GM18508 (cell line): ENCODE measurements at regions not wholly inside any gene's neighbourhood (a gene's known extent, or its start where the extent isn't known, plus 50 kb on each side); places are given as distances from the start of the nearest gene placed in this dataset.
"Not testable (repeated sequence)": the region's sequence is repeated elsewhere in the genome, so short reads cannot be mapped to it uniquely, and the experiment has no call there.

Experiments
- ATAC-seq: cut with Tn5 transposase; IDR thresholded peaks from one replicate; pipeline ENCODE4 v1.9.1; 2021; ENCODE audit warnings: moderate number of reproducible peaks; ENCODE audit not compliant: insufficient read depth, unreplicated experiment

DNA sequence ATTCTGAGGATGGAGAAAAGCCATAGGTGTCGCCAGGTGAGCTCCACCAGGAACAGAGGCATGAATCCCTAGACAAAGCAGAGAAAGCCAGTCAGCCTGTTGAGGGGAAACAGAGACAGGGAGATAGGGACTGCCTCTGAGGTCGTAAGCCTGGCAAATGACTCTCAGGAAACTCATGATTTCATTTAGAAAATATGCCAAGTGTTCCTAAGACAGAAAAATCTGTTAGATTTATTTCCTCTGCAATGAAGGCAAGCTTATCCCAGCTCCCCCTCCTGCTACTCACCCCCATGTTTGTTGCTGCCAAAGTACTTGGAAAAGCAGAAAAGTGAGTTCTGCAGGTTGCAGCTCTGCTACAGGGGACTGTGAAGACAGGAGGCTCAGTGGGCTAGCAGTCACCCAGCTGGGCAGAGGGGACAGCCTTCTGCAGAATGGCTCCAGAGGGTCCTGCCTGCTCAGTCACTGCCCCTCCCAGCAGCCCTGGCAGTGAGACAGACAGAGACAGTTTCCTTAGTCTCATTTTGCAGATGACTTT, 184.3 kb downstream of the ADRA2A start:
- ATAC-seq: no peak

DNA sequence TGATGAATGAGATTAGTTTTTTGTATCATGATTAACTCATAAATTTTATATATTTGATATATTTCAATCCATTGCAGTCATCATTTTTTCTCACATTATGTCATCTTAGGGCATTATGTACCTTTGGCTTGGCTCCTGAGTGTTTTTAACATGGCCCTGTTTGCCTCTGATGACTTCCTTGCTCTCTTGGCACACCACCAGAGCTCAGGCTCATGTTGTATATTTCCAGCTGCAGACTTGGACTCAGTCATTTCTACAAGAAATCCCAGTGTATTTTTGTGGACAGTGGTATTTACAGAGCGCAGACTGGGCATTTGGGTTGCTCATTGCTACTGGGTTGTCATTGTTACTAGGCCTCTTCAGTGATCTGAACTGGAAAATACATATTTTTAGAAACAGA, 188.5 kb downstream of the ADRA2A start:
- ATAC-seq: no peak

DNA sequence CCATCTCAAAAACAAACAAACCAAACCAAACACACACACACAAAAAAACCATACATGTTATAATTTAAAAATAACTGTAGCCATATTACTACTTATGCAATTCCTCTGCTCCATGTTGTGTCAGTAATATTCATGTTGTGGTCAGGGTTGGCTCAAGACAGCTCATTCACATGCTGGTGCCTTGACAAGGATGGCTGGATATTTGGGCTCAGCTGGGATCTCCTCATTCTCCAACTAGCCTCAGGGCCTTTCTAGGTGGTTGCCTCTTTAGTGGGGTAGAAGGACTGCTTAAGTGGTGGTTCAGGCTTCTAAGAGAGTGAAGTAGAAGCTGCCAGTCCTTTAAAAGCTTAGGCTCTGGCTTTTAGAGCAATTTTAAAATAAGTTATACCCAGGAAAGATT, 189.3 kb downstream of the ADRA2A start:
- ATAC-seq: no peak

DNA sequence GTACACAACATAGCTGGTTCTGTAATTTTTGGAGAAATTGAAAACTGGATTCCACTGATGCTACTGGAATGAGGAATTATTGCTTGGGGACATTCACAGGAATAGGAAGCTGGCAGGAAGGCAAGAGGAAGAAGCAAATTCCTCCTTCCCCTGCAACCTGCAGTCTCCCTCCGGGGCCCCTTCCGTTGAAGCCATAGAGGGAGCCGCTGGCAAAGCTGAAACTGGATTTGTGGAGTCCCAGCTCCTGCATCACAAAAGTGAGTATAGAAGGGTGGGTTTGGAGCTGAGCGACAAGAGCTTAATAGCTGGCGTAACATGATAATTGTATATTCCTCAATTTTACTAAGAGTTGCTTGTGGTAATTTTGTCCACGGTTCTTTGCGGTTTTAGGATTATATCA, 190.8 kb downstream of the ADRA2A start:
- ATAC-seq: no peak

DNA sequence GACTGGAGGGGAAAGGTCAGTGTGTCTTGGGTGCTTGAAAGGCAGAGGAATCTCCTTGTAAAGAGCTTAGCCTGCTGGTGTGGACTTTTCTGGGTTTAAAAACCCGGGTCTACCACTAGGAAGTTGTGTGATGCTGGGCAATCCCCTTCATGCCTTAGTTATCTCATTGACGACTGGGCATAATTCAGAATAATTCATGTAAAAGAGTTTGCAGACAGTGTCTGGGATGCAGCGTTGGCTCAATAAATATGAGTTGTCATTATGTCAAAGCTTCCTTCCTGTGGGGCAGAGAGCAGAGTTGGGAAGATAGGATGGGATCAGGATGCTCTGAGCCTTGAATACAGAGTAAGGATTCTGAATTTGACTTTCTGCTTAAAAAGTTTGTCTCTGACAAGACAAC, 196.4 kb downstream of the ADRA2A start:
- no peak for ATAC-seq

DNA sequence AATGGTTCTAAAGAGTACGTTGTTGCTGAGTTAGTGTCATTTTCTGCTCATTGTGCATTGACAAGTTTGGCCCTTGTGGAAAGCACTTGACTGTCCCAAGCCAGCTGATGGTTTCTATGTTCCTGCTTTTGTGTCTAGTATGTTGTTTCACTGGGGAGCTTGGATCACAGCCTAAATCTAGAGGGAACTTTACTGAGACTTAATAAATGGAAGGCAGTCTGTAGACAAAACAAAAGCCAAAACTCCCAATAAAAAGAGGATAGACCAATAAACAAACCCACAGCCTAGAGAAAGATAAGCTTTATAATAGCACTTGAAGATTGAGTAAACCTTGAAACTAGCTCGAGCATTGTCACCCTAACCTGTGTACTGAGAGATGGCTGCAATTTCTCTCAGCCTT, 196.8 kb downstream of the ADRA2A start:
- no peak for ATAC-seq

DNA sequence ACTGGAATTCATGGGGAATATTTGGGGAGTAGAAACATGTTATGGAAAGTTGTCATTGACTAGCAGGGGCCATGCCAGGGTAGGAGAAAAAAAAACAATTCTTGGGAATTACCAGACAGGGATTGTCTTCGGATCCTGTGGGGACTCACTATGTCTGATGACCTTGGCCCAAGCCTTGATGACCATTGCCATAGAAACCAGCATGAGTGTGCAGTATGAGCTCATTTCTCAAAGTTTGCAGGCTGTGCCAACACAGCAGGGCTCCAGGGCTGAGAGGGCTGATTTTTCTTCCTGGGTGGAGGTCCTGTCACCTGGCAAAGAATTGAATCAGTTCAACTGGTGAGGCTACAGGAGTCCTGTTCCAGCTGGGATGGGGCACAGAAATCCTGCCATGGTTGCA, 198.3 kb downstream of the ADRA2A start:
- ATAC-seq: no peak

DNA sequence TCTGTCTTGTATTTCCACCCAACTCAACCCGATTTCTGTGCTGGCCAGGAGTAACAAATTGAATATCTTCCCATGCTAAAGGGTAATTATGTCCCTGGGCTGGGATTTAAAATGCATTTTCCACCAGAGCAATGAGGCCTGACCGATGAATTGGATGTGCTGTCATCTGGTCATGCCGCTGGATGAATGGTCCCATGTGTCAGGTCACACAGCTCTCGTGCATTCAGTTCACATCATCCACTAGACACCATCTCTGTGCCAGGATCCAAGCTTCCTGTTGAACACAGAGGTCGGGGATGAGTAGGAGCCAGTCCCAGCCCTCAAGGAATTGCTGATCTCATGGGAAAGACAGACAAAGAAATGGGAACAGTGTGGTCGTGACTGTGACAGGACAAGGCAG, 200.8 kb downstream of the ADRA2A start:
- ATAC-seq: no peak

DNA sequence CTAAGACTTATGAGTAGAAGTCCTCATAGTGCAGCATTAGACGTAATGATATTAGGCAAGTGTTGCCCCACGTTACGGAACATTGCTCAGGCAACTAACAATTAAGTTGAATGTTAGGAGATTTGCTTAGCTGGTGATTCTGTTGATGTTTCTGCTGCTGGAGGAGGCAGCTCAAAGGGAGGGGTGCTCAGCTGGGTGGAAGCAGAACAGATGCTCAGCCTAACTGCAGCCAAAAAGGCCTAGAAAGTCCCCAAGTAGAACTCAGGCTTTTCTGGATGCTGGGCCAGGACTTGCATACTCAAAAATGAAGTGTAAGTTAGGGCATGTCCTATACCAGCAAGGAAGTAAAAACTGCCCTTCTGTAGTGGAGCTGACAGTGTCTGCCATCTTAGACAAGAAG, 201.4 kb downstream of the ADRA2A start:
- ATAC-seq: no peak

DNA sequence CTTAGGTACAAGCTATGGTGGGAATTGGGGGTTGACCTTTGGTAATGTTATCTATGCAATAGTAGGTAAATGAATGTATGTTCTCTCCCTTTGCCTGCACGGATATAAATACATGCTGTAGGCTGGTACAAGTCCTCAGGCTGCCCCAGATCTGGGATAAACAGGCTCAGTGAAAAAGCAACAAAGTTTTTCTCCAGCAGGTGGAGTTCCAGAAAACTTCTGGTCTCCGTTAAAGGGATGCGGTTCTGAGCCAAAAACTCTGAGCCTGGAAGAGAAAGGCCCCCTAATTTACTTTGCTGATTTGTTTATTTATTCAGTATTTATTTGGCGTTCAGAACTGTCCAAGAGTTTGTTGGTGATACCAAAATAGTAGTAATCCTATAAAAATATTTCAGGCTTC, 204.7 kb downstream of the ADRA2A start:
- ATAC-seq: no peak

DNA sequence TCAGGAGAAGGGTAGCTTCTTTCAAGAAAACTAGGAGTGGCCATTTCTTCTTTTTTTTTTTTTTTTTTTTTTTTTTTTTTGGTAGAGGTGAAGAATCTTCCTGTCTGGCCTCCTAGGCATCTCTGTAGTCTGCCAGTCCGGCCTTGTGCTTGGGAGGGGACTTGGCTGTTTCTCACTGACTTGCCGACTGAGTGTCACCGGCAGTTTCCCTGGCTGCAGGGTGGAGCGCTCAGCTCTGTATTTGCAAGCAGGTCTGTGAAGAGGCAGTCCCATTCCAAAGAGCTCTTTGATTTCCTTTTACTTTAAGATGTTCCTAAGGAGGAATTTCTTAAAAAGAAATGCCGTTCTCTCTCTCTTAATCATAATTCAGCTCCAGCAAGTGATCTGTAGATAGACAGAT, 212.6 kb downstream of the ADRA2A start:
- ATAC-seq: no peak

DNA sequence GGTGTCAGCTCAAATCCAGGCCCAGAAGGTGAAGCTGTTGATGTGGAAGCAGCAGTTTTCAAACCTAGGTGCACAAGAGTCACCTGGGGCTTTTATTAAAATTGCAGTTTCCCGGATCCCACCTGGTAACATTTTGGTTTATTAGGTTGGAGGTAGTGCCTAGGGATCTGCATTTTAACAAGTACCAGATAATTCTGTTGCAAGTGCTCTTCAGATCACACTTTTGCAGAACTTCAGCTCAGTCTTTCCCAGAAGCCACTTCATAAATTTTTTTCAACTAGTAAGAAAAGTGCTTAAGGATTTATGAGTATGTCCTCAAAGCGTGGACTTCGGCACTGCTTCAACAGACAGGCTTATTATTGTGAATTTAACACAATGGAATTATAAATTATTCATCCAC, 213.8 kb downstream of the ADRA2A start:
- ATAC-seq: no peak

DNA sequence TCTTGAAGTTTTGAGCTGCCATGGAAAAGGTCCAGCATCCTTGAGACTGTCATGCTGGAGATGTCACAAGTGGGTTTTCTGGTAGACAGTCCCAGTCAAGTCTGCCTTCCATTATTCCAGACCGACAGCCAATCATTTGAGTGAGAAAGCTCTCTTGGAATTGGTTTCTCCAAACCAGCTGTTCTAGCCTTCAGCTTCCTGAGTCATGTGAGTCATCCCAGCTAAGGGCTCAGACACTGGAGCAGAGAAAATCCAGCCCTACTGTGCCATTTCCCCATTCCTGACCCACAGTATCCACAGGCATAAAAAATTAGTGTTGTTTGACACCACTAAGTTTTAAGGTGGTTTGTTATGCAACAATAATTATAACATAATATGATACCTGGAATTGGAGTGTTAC, 219.0 kb downstream of the ADRA2A start:
- no peak for ATAC-seq

DNA sequence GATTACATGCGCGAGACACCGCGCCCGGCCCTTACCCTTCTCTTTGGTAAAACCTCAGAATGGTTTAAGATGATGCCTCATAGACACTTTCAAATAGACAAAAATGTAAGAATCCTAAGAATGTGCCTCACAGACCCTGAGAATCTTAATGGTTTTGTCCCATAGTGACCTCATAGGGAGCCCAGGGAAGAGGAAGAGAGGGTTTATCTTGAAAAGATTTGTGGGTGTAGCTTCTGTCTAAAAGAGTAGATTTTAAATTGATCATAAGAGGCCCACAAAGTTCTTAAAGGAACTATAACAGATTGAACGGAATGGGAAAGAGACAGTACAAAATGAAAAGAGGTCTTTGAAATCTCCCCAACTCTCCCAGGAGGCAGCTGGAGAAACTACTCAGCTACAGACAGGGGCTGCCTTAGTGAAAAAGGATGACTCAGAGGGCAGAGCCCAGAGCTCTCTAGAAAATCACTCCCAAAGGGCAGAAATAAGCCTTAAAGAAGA, 220.6 kb downstream of the ADRA2A start:
- ATAC-seq: no peak

DNA sequence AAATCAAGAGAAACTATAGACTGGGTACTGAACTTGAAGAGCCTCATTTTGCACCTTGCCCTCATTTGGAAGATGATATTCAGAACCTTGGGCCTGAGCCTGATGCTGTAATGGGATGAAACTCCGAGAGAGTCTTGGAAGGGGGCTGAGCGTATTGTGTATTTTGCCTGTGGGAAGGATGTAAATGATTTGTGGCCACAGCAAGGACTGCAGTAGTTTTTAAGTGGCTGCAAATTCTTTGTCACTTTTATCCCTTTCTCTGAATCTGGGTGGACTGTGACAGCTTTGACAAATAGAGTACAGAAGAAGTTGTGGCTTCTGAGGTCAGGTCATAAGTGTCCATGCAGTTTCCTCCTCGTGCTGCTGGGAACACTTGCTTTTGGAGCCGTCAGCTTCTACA, 221.2 kb downstream of the ADRA2A start:
- no peak for ATAC-seq

DNA sequence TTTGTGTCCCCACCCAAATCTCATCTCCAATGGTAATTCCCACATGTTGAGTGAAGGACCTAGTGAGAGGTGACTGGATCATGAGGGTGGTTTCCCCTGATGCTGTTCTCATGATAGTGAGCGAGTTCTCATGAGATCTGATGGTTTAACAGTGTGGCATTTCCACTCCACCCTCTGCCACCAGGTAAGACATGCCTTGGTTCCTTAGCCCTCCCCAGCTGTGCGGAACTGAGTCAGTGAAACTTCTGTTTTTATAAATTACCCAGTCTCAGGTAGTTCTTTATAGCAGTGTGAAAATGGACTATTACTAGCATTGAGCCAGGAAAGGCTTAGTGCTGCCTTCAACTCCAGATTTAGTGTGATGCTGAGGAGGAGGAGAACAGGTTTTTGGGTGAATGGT, 222.2 kb downstream of the ADRA2A start:
- ATAC-seq: no peak

DNA sequence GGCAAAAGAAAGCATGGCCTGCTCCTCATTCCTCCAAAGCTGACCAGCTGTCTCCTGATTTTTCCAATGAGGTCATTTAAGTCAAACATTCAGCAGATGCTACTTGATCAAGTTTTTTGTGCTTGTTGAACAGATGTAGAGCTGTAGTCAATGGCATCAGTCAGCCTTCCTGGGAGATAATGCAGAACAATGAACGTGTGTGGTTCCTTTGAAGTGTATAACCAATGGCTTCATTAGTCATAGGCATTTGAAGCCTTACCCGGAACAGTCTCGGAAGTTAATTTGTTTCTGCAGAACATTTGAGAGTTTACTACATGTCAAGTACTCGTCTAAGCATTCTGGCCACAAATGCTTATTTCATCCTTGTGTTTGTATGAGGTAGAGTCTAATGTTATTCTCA, 227.1 kb downstream of the ADRA2A start:
- ATAC-seq: no peak

DNA sequence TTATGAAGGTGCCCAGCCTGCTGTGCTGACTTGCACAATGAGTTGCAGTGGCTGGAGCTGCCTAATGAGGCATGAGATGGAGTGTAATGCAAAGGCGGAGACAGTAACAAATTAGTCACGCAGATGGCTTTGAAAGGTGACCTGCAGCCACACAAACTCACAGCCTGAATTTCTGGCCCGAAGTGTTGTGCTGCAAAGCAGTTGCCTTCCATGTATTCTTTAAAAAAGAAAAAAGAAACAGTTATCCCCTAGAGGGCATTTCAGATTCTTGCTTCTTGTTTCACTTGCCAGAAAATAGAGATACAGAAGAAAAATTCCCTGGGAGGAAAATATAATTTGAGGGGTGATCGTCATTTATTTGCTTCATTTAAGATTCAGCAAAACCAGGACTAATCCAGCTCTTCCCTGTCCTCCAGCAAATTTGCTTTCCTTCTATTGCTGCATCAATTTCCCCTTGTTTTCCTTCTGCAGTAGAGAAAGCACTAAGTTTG, 239.9 kb downstream of the ADRA2A start:
- ATAC-seq: no peak

DNA sequence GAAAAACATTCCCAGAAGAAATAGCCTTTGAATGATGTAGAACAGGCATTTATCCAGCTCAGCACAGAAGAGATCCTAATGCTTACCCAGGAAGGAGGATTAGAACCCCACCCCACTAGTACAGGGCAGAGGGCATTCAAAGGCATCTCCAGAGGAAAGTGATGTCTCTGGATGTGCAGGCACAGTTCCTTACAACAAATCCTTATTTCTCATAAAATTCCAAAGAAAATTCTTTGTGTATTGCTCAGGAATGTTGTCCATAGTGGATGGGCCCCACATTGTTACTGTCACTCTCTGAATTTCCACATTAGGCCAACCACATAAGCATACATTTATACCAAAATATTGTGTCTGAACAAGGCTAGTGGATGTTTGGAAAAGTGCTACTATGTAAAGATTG, 243.0 kb downstream of the ADRA2A start:
- ATAC-seq: no peak

DNA sequence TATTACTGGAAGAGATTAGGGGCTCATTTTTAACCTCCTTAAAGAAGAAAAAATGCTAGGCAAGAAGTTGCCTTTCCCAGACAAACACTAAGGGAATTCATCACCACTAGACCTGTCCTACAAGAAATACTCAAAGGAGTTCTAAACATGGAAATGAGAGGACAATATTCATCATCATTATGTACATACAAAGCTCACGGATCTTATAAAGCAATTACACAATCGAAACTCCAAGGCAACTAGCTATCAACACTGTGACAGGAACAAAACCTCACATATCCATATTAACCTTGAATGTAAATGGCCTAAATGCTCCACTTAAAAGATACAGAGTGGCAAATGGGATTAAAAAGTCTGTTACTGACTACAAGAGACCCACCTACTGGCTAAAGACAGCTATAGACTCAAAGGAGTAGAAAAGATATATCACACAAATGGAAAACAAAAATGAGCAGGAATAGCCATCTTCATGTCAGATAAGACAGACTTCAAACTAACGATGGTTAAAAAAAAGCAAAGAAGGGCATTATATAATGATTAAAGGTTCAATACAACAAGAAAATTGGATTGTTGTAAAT, 246.6 kb downstream of the ADRA2A start:
- no peak for ATAC-seq

DNA sequence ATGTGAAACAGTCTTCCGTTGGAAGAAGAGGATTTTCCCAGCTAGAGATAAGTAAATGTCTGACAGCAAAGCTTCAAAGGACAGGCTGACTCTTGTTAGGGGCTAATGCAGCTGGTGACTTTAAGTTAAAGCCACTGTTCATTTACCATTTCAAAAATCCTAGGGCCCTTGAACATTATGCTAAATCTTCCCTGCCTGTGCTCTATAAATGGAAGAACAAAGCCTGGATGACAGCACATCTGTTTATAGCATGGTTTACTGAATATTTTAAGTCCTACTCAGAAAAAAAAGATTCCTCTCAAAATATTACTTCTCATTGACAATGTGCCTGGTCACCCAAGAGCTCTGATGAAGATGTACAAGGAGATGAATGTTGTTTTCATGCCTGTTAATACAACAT, 255.3 kb downstream of the ADRA2A start:
- ATAC-seq: not testable (repeated sequence)

DNA sequence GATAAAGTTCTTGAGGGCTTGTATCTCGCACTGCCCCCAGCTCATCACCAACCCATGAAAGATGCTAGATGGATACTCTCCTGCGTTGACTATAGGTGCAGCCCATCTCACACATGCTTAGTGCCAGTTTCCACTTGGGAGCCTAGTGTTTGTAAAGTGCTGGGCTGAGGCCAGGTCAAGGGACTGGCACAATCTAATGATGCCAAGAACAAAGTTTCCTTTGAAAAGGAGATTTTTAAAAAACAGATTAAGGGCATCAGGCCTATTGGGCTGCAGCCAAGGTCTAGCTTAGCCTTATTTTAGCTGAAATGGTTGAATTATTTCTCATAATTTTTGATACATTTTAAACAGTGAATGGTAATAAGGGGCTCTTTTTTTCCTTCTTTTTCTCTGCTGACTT, 259.0 kb downstream of the ADRA2A start:
- ATAC-seq: no peak
